ENCODE measurements at regions not wholly inside any gene's neighbourhood (a gene's known extent, or its start where the extent isn't known, plus 50 kb on each side); places are given as distances from the start of the nearest gene placed in this dataset.

GRCh38 chr4:13902146-13902545, 274.6 kb upstream of the BOD1L1 start:
- ChIA-PET CTCF (no interaction called here), POLR2A (no interaction called here)
- Histone ChIP-seq H3K4me3 (ENCODE audit: low read depth, low read length) (no peak overlapping the region), H3K36me3 (ENCODE audit: control insufficient read depth in 2 of 2, insufficient read depth in 1 of 2, low read length in 2 of 2) (no peaks in the 10 kb centered on the region), H3K4me1 (ENCODE audit: control insufficient read depth, insufficient read depth, low read length) (no peaks in the 10 kb centered on the region), H3K27ac (ENCODE audit: extremely low read depth, low read depth, low read length) (no peak overlapping the region), H3K9me3 (ENCODE audit: control insufficient read depth, insufficient read depth, low read depth, low read length) (no peaks in the 10 kb centered on the region)
- no peak for TF ChIP-seq GLI2 (tag by site-specific recombination; IDR thresholded peaks at IDR 0.05; ENCODE audit: borderline replicate concordance, low read depth)
- TF ChIP-seq PRDM10 (tag by site-specific recombination; IDR thresholded peaks at IDR 0.05) = no peak
- no peak for TF ChIP-seq ZNF501 (tag by site-specific recombination; IDR thresholded peaks at IDR 0.05)
- TF ChIP-seq, protein P1, sequence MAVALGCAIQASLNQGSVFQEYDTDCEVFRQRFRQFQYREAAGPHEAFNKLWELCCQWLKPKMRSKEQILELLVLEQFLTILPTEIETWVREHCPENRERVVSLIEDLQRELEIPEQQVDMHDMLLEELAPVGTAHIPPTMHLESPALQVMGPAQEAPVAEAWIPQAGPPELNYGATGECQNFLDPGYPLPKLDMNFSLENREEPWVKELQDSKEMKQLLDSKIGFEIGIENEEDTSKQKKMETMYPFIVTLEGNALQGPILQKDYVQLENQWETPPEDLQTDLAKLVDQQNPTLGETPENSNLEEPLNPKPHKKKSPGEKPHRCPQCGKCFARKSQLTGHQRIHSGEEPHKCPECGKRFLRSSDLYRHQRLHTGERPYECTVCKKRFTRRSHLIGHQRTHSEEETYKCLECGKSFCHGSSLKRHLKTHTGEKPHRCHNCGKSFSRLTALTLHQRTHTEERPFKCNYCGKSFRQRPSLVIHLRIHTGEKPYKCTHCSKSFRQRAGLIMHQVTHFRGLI (tag by site-specific recombination; IDR thresholded peaks at IDR 0.05) = no peak
- TF ChIP-seq ZBTB8A (tag by site-specific recombination; IDR thresholded peaks at IDR 0.05) = no peak
- TF ChIP-seq ZNF416 (tag by site-specific recombination; IDR thresholded peaks at IDR 0.05) = no peak

DNA sequence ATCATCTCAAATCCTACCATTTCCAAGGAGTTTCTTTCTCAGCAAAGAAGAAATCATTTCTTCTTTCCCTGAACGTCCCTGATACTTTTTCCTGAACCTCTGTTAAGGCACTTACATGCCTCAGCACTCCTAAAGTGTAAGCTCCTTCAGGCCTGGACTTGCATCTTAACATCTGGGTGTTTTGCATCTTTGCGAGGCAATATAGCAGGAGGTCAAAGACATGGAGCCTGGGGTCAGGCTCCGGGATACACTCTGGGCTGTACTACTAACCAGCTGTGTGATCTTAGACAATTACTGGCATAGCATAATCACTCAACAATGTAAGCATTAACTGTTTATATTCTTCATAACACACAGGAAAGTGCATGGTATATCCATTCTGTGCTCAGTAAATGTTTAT, 275.5 kb upstream of the BOD1L1 start:
- ChIA-PET POLR2A (no interaction called here), CTCF (no interaction called here)
- Histone ChIP-seq H3K4me1 (ENCODE audit: control insufficient read depth, insufficient read depth, low read length) (no peaks in the 10 kb centered on the region), H3K9me3 (ENCODE audit: control insufficient read depth, insufficient read depth, low read depth, low read length) (no peaks in the 10 kb centered on the region), H3K4me3 (ENCODE audit: low read depth, low read length) (no peak overlapping the region), H3K27ac (ENCODE audit: extremely low read depth, low read depth, low read length) (no peak overlapping the region), H3K36me3 (ENCODE audit: control insufficient read depth in 2 of 2, insufficient read depth in 1 of 2, low read length in 2 of 2) (no peaks in the 10 kb centered on the region)
- TF ChIP-seq ZNF23 (tag by site-specific recombination; IDR thresholded peaks at IDR 0.05; ENCODE audit: borderline replicate concordance) (no peak), PRDM10 (tag by site-specific recombination; IDR thresholded peaks at IDR 0.05) (no peak), GLIS2 (tag by site-specific recombination; IDR thresholded peaks at IDR 0.05) (no peak), PBX3 (CRISPR knock-in tag; IDR thresholded peaks at IDR 0.05) (no peak), YY2 (tag by site-specific recombination; IDR thresholded peaks at IDR 0.05) (no peak), ZBTB1 (tag by site-specific recombination; IDR thresholded peaks at IDR 0.05) (no peak), ZNF366 (tag by site-specific recombination; conservative IDR thresholded peaks at IDR 0.05) (no peak), ZNF76 (tag by site-specific recombination; IDR thresholded peaks at IDR 0.05; ENCODE audit: borderline replicate concordance, low read depth) (no peak), ZNF112 (tag by site-specific recombination; IDR thresholded peaks at IDR 0.05) (no peak), ZFHX2 (tag by site-specific recombination; conservative IDR thresholded peaks at IDR 0.05) (no peak), ZNF530 (tag by site-specific recombination; IDR thresholded peaks at IDR 0.05; ENCODE audit: low read depth) (no peak), ZNF513 (tag by site-specific recombination; IDR thresholded peaks at IDR 0.05) (no peak), OSR2 (tag by site-specific recombination; IDR thresholded peaks at IDR 0.05) (no peak), ZNF561 (tag by site-specific recombination; IDR thresholded peaks at IDR 0.05; ENCODE audit: borderline replicate concordance) (no peak), BCL11B (tag by site-specific recombination; IDR thresholded peaks at IDR 0.05; ENCODE audit: low read depth) (no peak)
- TF ChIP-seq, protein P1 (tag by site-specific recombination; IDR thresholded peaks at IDR 0.05) = no peak

Data from HEK293 (cell line).